Hematopoietic multipotent progenitor cell treated with erythropoietin and hydrocortisone succinate and interleukin-3 and kit ligand, for 15 days (in vitro differentiated cells): ENCODE measurements at regions not wholly inside any gene's neighbourhood (a gene's known extent, or its start where the extent isn't known, plus 50 kb on each side); places are given as distances from the start of the nearest gene placed in this dataset.

Experiments used
- DNase-seq: peaks from one replicate; pipeline ENCODE4 v3.0.0-alpha.2; 2015; ENCODE audit warnings: low spot score

DNA sequence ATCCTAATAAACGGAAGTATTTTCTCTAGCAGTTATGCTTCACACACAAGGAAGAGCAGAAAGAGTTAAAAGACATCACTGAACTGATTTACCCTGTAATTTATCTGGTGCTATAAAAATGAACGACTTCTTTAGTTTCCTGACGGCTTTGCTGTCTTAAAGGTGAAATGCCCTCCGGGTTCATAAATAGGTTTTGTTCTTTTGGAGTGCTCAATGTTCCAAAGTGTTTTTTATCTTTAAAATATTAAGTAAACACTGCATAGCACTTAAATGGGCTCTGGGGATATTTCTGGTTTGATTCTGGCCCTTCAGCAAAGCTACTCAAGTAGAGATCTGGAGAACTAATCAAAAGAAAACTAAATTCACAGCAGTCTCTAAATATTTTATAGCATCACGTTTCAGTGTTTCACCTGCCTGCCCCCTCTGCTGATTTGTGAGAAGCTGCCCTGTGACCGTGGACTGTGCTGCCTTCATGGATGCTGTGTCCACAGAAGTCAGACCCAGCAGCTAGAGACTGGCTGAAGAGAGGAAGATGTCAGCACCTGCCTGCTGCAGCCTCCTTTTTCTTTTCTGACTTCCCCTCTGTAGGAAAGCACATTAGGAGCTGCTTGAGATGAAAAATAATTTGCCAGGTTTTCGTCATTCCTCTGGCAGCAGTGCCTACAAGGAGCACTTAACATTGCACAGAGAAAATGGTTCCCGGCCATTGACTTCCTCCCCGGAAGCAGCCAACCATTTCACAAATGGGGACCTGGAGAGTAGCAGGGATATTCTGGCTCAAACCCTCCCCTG is 205.1 kb upstream of the FSCB start:
- no peak for DNase-seq

DNA sequence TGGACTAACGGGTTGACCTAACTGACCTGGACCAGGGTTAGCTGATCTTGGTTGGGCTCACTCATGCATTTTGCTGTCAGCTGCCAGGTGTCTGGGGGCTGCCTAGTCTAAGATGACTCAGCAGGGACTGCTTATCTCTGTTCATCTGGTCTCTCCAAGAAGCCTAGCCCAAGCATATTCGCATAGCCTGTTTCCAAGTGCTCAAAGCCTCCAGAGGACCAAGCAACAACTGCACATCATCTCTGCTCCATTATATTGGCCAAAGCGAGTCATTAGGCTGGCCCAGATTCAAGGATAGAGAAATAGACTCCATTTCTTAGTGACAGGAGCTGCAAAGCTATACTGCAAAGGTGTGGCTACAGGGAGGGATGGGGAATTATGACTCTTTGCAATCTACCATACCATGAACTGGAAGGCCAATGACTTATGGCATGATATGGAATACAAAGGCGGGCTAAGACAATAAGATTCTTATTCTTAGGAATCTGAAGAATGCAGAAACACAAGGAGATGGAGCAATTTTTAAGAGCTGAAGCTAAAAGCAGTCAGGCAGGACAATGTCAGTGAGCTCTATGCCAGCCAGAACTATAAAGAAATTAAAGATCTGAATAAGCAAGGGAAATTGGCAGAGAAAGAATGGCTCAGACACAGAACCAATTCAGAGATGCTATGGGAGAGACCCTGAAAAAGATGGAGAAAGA is 194.6 kb upstream of the FSCB start:
- no peak for DNase-seq

DNA sequence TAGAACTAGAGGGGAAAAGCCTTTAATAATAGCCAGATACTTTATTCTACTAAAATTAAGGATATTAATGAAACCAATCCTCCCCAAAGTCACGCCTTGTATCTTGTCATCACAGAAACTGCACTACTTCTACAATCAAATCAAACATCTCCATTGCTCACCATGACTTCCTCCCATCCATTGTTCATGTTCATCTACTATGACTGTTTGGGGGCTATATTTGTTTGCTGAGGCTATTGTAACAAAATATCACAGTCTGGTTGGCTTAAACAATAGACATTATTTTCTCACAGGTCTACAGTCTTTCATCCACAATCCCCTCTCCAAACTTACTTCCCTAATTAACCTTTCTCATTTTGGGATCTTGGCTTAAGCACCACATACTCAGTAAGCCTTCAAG is 193.6 kb upstream of the FSCB start:
- no peak for DNase-seq

DNA sequence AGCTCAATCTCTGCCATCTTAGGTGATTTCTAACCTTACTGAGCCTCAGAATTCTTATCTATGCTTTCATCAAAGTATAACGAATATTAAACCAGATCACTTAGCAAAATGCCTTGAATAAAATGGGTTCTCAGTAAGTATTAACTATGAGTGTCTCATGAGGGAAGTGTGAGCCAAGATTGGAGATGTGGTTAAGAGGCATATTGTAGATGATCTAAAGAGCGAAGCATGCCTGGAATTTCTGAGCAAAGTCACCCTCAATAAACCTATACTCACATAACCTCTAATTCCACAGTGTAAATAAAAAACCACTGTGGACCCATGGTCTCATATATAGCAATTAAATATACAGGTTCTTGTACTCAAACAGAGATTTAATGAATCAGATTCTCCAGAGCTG is 193.1 kb upstream of the FSCB start:
- DNase-seq, result no peak

DNA sequence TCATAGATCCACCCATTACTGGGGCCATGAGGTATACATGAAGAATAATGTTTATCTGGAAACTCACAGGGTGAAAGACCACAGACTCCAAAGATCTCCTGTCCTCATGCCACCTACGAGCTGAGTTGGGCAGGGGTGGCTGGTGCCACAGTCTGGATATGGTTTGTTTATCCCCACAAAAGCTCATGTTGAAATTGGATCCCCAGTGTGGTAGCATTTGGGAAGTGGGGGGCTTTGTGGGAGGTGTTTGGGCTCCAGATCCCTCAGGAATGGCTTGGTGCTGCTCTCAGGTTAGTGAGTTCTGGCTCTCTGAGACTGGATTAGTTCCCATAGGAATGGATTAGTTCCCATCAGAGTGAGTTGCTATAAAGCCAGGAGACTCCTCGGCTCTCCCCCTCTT is 192.3 kb upstream of the FSCB start:
- DNase-seq, result no peak

DNA sequence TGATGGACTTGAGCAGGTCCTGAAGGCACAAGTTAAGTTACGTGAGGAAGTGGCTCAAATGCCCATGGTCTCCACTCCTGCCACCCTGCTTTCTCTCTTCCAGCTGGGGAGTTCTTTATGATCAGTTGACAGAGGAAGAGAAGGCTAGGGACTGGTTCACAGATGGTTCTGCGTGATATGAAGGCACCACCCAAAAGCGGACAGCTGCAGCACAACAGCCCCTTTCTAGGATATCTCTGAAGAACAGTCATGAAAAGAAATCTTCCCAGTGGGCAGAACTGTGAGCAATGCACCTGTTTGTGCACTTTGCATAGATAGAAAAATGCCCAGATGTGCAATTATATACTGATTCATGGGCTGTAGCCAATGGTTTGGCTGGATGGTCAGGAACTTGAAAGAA is 162.4 kb upstream of the FSCB start:
- DNase-seq, result no peak

DNA sequence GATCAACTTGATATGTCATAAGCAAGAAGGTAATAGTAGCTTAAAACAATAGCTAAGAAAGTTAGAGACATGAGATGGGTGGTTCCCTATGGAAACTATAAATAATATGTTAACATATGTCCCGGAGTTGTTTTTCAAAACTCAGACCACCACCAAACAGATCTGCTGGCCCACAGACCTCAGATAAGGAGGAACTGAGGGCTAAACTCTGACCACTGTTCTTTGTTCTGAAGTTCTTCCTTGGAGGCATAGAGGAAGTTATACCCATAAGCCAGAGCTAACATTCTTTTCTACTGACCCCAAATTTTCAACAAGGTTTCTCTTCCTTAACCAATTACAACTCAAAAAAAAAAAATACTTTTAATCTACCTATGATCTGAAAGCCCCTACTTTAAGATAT is 156.1 kb upstream of the FSCB start:
- DNase-seq, result no peak

DNA sequence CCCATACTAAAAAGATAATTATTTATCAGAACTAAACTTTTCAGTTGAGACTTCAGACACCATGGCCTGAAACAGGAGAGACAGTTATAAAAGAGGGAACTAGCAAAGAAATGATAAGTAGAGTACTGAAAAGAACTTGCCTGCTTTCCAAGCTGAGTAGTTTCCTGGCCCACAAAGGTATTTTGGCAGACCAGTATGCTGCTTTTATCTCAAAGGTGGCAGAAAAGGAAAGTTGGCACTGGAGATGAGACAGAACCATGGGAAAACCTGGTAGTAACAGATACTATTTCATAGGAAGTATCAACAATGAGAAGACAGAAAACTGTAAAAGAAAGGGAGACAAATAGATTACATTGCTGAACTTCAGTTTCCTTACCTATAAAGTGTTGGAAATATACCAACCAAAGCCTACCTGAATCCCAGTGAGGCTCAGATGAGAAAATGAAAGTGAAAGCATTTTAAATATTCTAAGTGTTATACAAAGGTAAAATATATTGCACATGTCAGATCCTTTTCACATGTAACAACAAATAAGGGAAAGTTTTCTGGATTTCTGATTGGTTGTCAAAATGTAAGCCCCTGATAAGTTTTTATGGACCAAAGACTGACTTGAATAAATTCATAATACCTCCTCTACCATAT is 155.3 kb upstream of the FSCB start:
- no peak for DNase-seq

DNA sequence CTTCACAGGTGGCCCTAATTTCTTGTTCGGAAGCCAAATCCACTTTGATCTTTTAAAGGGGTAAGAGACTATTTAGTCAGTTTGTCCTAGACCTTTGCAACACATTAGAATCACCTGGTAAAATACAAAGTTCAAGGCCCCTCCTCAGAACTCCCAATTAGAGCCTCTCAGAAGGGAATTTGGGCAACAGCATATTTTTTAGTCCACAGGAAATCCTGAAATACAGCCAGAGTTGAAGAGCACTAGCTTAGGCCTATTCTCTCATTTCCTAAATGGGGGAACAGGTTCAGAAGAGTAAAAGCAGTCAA is 151.3 kb upstream of the FSCB start:
- no peak for DNase-seq

DNA sequence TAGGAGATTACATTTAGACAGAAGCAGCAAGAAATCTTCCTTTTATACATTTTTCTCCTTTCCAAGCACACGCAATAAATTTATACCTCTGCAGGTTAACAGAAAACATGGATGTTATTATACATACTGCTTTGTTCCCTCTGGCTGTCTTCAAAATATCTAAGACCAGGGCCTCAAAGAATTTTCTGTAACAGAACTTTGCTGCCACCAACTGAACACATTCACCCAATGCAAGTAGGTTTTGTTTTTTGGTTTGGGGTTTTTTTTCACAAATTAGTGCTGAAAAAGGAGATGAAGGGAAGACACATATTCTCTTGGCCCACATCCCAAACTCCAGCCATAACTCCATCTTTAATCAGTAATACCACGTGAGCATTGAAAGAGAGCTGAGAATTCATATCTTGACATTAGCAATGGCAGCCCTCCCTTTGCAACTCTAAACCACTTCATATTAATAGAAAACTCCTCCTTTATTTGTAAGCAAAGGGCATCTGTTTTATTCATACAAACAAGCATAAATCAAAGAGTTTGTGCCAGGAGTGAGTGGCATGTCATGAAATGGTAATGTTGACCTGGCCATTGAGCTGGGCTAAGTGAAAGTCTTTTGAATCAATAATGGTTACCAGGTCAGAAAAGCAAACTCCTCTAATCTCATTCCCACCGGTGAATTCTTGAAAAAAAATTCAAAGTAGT is 150.8 kb upstream of the FSCB start:
- DNase-seq, result no peak

DNA sequence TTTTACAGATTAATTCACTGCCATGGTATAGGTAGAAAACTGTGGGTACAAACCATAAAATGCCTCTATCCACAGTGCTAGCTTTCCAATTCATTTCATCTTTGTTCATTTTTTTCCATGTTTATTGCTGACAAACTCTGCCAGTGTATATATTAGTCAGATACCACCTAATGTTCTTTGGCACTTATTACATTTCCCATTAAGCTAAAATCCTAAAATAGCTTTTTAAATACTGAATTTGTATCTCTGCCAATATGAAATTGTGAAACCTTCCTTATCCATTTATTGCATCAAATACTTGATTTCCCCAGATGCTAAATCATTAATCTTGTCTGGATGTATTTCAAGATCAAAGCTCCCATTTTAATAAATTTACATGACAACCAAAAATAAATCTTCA is 150.1 kb upstream of the FSCB start:
- DNase-seq, result no peak

DNA sequence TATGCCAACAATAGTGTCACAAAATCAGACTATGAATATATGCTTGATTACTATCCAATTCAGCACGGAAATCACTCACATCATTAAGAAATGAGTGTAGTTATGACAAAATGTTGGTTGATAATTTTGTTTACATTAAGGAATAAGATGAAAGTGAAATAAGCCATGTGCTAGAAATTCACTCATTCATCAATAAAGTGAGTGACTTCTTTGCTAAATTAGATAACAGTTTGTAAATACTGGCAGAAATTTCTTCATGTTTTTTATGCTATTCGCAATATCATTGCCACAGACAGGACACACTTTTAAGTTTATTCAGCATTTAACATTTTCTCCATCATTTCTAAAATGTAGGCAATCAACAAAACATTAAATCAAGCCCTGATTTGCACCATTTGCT is 147.5 kb upstream of the FSCB start:
- no peak for DNase-seq

DNA sequence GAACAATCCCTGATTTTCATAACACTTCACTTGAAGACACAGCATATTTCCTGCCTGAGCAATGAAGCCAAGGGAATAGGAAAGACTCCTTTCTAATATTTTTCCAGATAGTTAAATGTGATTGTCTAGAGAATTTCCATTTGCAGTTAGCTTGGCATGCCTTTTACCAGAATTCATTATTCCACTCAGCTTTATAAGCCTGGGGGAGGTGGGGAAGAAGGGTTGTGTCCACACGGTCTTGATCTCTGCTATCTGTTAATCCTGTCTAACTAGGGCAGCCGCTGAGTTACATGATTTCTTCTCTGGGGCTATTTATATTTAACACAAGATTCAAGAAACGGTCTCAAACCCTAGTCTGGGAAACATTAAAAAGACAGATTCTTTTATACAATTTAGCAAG is 146.6 kb upstream of the FSCB start:
- no peak for DNase-seq

DNA sequence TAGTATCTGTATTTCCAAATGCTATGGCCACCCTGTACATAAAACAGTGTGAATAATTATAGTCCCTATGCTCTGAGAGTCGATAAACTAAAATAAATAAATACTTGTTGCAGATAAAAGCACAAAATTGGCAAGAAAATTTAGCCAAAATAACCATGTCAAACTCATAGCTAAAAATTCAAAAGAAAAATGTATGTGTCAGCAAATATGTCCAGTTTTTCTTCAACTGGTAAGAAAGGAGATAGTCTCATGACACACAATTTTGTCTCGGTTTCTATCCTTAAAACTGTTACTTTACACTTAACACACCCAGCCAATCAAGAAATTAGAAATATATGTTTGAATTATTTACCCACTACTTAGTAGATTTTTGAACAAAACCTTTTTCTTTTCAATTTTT is 145.6 kb upstream of the FSCB start:
- no peak for DNase-seq

DNA sequence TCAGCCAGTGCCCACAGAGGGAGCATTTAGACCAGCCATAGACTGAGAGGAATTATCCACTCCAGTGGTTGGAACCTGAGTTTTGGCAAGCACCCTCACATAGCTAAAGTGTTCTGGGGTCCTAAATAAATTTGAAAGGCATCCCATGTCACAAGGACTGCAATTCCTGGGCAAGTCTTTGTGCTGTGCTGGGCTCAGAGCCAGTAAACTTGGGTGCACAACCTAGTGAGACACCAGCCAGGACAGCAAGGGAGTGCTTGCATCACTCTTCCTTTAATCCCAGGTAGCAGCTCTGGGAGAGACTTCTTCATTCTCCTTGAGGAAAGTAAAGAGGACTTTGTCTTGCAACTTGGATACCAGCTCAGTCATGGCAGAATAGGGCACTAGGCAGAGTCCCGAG is 142.0 kb upstream of the FSCB start:
- no peak for DNase-seq

DNA sequence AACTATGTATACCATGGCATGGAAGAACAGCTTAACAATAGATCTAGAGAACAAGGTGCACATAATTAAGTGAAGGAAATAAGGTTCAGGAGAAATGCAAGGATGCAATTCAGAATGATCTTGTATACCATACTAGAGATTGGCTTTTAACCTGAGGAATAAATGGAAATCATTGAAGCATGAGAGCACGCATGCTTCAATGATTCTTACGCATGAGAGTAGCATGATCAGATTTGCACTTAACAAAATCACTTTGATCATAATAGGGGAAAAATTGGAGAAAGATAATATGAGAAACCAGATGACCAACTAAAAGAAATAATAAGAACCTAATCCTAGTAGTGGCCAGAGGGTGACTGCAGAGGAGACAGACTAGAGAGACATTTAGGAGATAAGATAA is 133.3 kb upstream of the FSCB start:
- no peak for DNase-seq

DNA sequence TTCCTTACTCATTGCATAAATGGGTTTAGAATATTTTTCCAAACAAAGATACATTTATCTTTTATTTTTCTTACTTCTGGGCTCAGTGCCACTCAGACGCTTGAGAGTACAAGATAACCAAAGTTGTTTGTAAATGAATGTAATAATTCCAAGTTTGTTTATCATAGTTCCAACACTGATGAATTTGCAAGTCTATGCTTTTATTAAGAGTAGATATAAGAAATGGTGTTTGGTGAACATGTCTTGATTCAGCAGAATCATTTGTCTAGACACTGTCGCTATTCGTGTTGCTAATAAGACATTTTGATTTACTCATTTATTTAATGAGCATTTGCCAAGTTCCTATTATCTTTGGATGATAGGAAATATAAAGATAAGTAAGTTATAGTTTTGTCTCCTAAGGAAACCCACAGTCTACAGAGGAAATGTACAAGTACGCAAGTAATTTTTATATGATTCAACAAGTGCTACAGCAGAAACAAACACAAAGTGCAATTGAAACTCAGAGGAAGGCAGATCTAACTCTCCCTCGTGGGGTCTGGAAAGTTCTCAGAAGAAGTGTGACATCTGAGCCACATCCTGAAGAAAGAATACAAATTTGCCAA is 132.8 kb upstream of the FSCB start:
- DNase-seq, result no peak

DNA sequence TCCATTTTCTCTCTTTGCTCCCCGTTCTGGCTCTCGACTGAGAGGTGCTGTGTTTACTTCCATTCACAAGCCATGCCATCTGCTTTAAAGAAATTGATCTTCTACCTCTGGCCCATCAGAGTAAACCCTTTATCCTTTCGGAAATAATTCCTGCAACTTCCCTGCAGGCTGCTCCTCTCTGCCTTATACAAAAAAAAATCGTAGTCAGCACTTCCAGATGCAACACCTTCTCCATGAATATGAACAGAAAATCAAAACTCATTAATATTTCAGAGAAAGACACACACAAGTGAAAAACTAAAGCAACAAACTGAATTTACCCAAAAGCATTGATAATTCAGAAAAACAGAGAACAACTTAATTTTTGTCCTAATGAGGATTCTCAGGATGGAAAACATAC is 127.6 kb upstream of the FSCB start:
- no peak for DNase-seq

DNA sequence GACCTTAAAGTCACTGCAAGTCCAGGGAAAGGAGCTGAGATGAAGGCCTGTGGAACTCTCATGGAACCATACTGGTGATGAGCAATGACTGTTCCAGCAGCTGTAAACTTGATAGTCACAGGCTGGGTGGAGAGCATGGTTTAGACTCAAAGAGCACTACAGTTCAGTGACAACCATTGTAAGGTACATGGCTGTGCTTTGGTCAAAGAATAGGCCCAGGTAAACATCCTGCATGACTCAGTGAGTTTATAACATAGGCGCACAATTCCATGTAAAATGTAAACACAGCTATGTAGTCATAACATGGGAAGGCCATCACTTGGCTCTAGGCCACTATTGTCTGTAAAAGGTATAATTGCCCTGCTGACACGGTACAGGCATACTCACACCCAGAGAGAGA is 119.3 kb upstream of the FSCB start:
- DNase-seq, result no peak

DNA sequence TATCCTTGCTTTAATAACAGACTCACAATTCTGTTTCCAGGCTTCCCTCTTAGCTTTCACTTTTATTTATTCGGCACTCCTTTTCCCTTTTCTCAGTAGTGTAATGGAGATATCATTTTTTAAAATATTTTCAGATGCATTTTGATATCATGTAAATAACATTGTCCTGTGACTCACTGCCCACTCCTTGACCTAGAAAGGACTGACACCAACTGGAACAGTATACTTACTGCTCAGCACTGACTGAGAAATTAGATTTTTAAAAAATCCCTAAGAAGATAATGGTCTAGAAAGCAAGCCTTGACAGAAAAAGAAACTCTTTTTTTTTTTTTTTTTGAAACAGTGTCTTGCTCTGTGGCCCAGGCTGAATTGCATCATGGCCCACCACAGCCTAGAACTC is 118.0 kb upstream of the FSCB start:
- DNase-seq, result no peak

DNA sequence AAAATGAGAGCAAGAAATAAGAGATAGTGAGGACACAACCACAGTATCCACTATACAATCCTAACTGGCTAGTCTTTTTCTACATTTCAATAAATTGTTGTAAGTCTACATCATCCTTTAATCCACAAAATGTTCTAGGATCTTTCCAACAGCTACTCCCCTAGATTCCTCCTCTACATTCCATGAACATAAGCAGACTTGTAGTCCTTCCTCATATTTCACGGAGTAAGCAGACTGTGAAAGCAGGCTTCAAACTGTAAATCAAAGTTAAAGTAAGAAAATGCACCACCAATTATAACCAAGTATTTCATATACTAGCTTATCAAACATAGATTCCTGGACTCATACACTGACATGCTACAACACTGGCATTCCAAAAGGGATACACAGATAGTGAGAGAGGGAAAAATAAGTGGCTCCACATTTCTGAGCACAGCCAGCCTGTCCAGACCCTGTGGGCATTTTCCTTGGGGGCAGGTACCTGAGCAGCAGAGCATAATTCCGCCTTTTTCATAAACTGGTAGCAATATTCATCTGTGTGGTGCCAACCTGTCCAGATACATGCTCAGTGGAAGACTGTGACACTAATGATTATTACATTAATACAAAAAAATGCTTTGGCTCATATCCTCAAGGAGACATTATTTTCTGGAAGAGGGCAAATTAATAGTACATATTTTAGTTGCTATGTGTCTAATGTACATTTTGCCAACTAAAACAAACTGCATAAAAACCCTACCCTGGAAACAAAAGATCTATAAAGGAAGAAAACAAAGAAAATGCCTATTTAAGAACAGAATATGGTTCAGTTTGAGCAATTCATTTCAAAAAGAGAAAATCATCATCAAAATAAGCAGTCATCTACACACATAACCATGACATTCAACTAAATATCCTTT is 113.3 kb upstream of the FSCB start:
- no peak for DNase-seq

DNA sequence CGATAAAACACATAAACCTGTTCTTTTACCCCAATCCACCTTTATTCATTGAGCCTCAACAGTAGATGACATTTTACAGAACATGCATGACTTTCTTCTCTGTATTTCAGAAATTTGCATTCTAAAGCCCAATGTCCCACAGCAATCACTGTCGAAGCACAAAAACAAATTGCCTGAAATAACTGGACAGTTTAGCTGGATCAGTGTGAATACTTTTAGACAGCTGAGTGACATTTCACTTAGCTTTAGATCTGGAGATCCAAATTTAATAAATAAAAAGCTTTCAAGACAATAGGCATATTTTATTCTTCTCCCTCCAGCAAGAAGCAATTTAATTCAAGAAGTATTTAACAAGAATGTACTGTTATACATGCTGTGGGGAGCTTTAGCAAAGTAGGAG is 109.1 kb upstream of the FSCB start:
- DNase-seq, result no peak
